SK-N-SH (cell line): ENCODE measurements at regions not wholly inside any gene's neighbourhood (a gene's known extent, or its start where the extent isn't known, plus 50 kb on each side); places are given as distances from the start of the nearest gene placed in this dataset.

ENCODE experiments used
- CTCF ChIA-PET: fragments of 300-600, 350-600 bp; formaldehyde crosslinking; extraction: SDS; loops from one replicate; lab custom pipeline; 2021; lab: Yijun Ruan, JAX
- POLR2A ChIA-PET: fragments of 350-600 bp; sonication (Branson Sonifier 250); formaldehyde crosslinking; extraction: SDS; loops from one replicate; lab custom pipeline; 2020; ENCODE audit warnings: antibody characterized with exemption, inconsistent platforms; lab: Yijun Ruan, JAX
- DNase-seq: peaks from one replicate; pipeline ENCODE4 v3.0.0; 2012
- H2AFZ ChIP-seq: fragments of 200-600 bp; sonication (generic); 2 replicates; pipeline ENCODE4 v1.8.1; 2016; ENCODE audit warnings: antibody characterized with exemption, mild to moderate bottlenecking, low read depth
- H3F3A ChIP-seq: fragments of 200-600 bp; sonication (generic); replicated peaks from 2 replicates; pipeline ENCODE3; 2016; ENCODE audit warnings: antibody characterized with exemption, mild to moderate bottlenecking; ENCODE audit not compliant: insufficient read depth
- H3K27ac ChIP-seq, 2 experiments: fragments of 200-500 bp in 1 of 2; fragments of 200-600 bp in 1 of 2; sonication (Bioruptor generic) in 1 of 2; sonication (generic), shearing (Covaris generic) in 1 of 2; 2 replicates each; pipeline versions ENCODE4 v1.5.1 to v1.6.1; 2014 to 2016; ENCODE audit warnings: low read depth in 2 of 2, inconsistent platforms in 1 of 2, low read length in 1 of 2, mild to moderate bottlenecking in 1 of 2, mixed read lengths in 1 of 2
- H3K27me3 ChIP-seq: fragments of 200-600 bp; sonication (generic), shearing (Covaris generic); 2 replicates; pipeline ENCODE4 v1.6.1; 2016; ENCODE audit warnings: mixed run types; ENCODE audit not compliant: insufficient read depth
- H3K36me3 ChIP-seq, 2 experiments: fragments of 200-500 bp in 1 of 2; fragments of 200-600 bp in 1 of 2; sonication (Bioruptor generic) in 1 of 2; sonication (generic) in 1 of 2; replicated peaks in 1 of 2; 2 replicates each; pipeline versions ENCODE3 to v1.5.1; 2014 to 2016; ENCODE audit warnings: low read length in 1 of 2, mild to moderate bottlenecking in 1 of 2; ENCODE audit not compliant: insufficient read depth in 2 of 2, control insufficient read depth in 1 of 2
- H3K4me1 ChIP-seq, 2 experiments: fragments of 200-500 bp in 1 of 2; fragments of 200-600 bp in 1 of 2; sonication (Bioruptor generic) in 1 of 2; sonication (generic), shearing (Covaris generic) in 1 of 2; 2 replicates each; pipeline versions ENCODE4 v1.5.1 to v1.6.1; 2014 to 2016; ENCODE audit warnings: low read depth in 1 of 2, low read length in 1 of 2, mixed run types in 1 of 2; ENCODE audit not compliant: insufficient read depth in 2 of 2, control insufficient read depth in 1 of 2
- H3K4me2 ChIP-seq: fragments of 200-600 bp; sonication (generic), shearing (Covaris generic); 2 replicates; pipeline ENCODE4 v1.6.1; 2017; ENCODE audit warnings: mixed run types
- H3K4me3 ChIP-seq, 2 experiments: fragments of 200-500 bp in 1 of 2; fragments of 200-600 bp in 1 of 2; sonication (Bioruptor generic) in 1 of 2; sonication (generic), shearing (Covaris generic) in 1 of 2; 2 replicates each; pipeline versions ENCODE4 v1.5.1 to v1.8.1; 2014 to 2016; ENCODE audit warnings: low read depth in 2 of 2, inconsistent platforms in 1 of 2, low read length in 1 of 2, mild to moderate bottlenecking in 1 of 2, mixed read lengths in 1 of 2, moderate library complexity in 1 of 2
- H3K79me2 ChIP-seq: fragments of 200-600 bp; sonication (generic); 2 replicates; pipeline ENCODE4 v1.8.1; 2017; ENCODE audit warnings: mild to moderate bottlenecking; ENCODE audit not compliant: insufficient read depth
- H3K9ac ChIP-seq: fragments of 200-600 bp; sonication (generic); 2 replicates; pipeline ENCODE4 v1.6.1; 2017; ENCODE audit warnings: mixed run types
- H3K9me2 ChIP-seq: fragments of 200-600 bp; sonication (generic); 2 replicates; pipeline ENCODE4 v1.6.1; 2017; ENCODE audit warnings: mixed run types
- H3K9me3 ChIP-seq: fragments of 200-600 bp; sonication (generic); 2 replicates; pipeline ENCODE4 v1.6.1; 2017; ENCODE audit warnings: mixed run types, mild to moderate bottlenecking, moderate library complexity
- H4K20me1 ChIP-seq: fragments of 200-600 bp; sonication (generic); 2 replicates; pipeline ENCODE4 v1.6.1; 2017; ENCODE audit warnings: mild to moderate bottlenecking, mixed run types; ENCODE audit not compliant: insufficient read depth
- EP300 ChIP-seq, 2 experiments: IDR thresholded peaks; 2 replicates each; pipeline versions ENCODE4 v1.4.0 to v1.6.1; 2012; ENCODE audit warnings: borderline replicate concordance in 1 of 2, low read depth in 1 of 2, low read length in 1 of 2
- EZH2phosphoT487 ChIP-seq: fragments of 200-600 bp; sonication (generic); IDR thresholded peaks from 2 replicates; pipeline ENCODE4 v1.6.1; 2017; ENCODE audit warnings: low read depth, mixed run types, mild to moderate bottlenecking, antibody characterized with exemption, moderate library complexity, borderline replicate concordance
- GATA2 ChIP-seq: sonication (generic); formaldehyde crosslinking; IDR thresholded peaks from 2 replicates; pipeline ENCODE4 v1.5.0; 2020; ENCODE audit warnings: mild to moderate bottlenecking, missing genetic modification reagents
- JUND ChIP-seq: IDR thresholded peaks from 2 replicates; pipeline ENCODE4 v1.4.0; 2012
- MAX ChIP-seq: IDR thresholded peaks from 2 replicates; pipeline ENCODE4 v1.4.0; 2012; ENCODE audit warnings: low read depth
- MXI1 ChIP-seq: IDR thresholded peaks from 2 replicates; pipeline ENCODE4 v1.6.1; 2012; ENCODE audit warnings: mild to moderate bottlenecking, low read depth, low read length, improper control_type of control experiment
- NRF1 ChIP-seq: IDR thresholded peaks from 2 replicates; pipeline ENCODE4 v1.6.1; 2012; ENCODE audit warnings: low read depth, mild to moderate bottlenecking, low read length
- PBX3 ChIP-seq: IDR thresholded peaks from 2 replicates; pipeline ENCODE4; 2012
- RFX5 ChIP-seq: IDR thresholded peaks from 2 replicates; pipeline ENCODE4 v1.6.1; 2012; ENCODE audit warnings: mild to moderate bottlenecking, improper control_type of control experiment, low read length
- RXRA ChIP-seq: IDR thresholded peaks from 2 replicates; pipeline ENCODE4 v1.4.0; 2012; ENCODE audit warnings: low read depth, mild to moderate bottlenecking, borderline replicate concordance
- SIN3A ChIP-seq: IDR thresholded peaks from 2 replicates; pipeline ENCODE4 v1.6.1; 2012; ENCODE audit warnings: low read depth, mild to moderate bottlenecking, low read length, moderate library complexity, borderline replicate concordance
- SMC3 ChIP-seq: IDR thresholded peaks from 2 replicates; pipeline ENCODE4 v1.6.1; 2012; ENCODE audit warnings: low read depth, low read length, improper control_type of control experiment
- TAF1 ChIP-seq: IDR thresholded peaks from 2 replicates; pipeline ENCODE4 v1.6.1; 2012; ENCODE audit warnings: low read depth, mild to moderate bottlenecking, low read length, moderate library complexity, borderline replicate concordance
- WGBS: methylation state at CpG from one replicate; pipeline ENCODE4 v1.1.6; 2017; ENCODE audit warnings: low lambda C conversion rate; 5-methylcytosine and 5-hydroxymethylcytosine counted together

GRCh38 chr13:78030341-78030896 lies 111.8 kb upstream of the EDNRB start:
- Histone ChIP-seq H3K9me3 (no peaks in the 10 kb centered on the region), H2AFZ (no peak overlapping the region), H3K79me2 (no peaks in the 10 kb centered on the region), H3K27ac (no peak overlapping the region), H4K20me1 (no peaks in the 10 kb centered on the region), H3K4me2 (no peak overlapping the region), H3K4me1 (no peaks in the 10 kb centered on the region), H3K27me3 (no peaks in the 10 kb centered on the region), H3K4me3 (no peak overlapping the region), H3K9me2 (no peaks in the 10 kb centered on the region), H3F3A (no peaks in the 10 kb centered on the region), H3K36me3 (no peaks in the 10 kb centered on the region), H3K9ac (no peak overlapping the region)
- no peak for DNase-seq
- 38% methylated on average over 2 of the region's 2 CpGs for WGBS
- ChIA-PET POLR2A (no interaction called here), CTCF (no interaction called here)
- TF ChIP-seq RFX5 (no peak), GATA2 (no peak), EZH2phosphoT487 (no peak), JUND (no peak)

GRCh38 chr13:78029901-78030300 lies 111.3 kb upstream of the EDNRB start:
- Histone ChIP-seq H2AFZ (no peak overlapping the region), H3K9me2 (no peaks in the 10 kb centered on the region), H3K27me3 (no peaks in the 10 kb centered on the region), H3K4me2 (no peak overlapping the region), H3K4me1 (no peaks in the 10 kb centered on the region), H3F3A (no peaks in the 10 kb centered on the region), H3K27ac (no peak overlapping the region), H3K9me3 (no peaks in the 10 kb centered on the region), H3K4me3 (no peak overlapping the region), H3K9ac (no peak overlapping the region), H4K20me1 (no peaks in the 10 kb centered on the region), H3K36me3 (no peaks in the 10 kb centered on the region), H3K79me2 (no peaks in the 10 kb centered on the region)
- WGBS, result 35% methylated on average over 6 of the region's 6 CpGs
- TF ChIP-seq PBX3 (no peak), SIN3A (no peak), RXRA (no peak), NRF1 (no peak), SMC3 (no peak), MXI1 (no peak), RFX5 (no peak), TAF1 (no peak), EP300 (IDR thresholded peaks at IDR 0.05; ENCODE audit: borderline replicate concordance in 1 of 2, low read depth in 1 of 2, low read length in 1 of 2) (no peak), MAX (no peak)
- DNase-seq, result no peak
- CTCF ChIA-PET, result no interaction called here
- POLR2A ChIA-PET, result no interaction called here
